GM19467 (cell line): ENCODE measurements at regions not wholly inside any gene's neighbourhood (a gene's known extent, or its start where the extent isn't known, plus 50 kb on each side); places are given as distances from the start of the nearest gene placed in this dataset.

Experiments used
- ATAC-seq: cut with Tn5 transposase; IDR thresholded peaks from one replicate; pipeline ENCODE4 v1.9.1; 2021; ENCODE audit warnings: mild to moderate bottlenecking, moderate library complexity; ENCODE audit not compliant: unreplicated experiment

GRCh38 chr2:160862226-160862625, 298.0 kb upstream of the TANK start:
- no peak for ATAC-seq

GRCh38 chr2:160868891-160869290, 291.3 kb upstream of the TANK start:
- ATAC-seq, result no peak

- no peak for ATAC-seq
Measured at GRCh38 chr2:160869411-160869810, 290.8 kb upstream of the TANK start.

- ATAC-seq, result no peak
Measured at GRCh38 chr2:160870729-160871465, 289.3 kb upstream of the TANK start.

- no peak for ATAC-seq
Measured at GRCh38 chr2:160871953-160872352, 288.3 kb upstream of the TANK start.

- ATAC-seq, result no peak
Measured at GRCh38 chr2:160876029-160876428, 284.2 kb upstream of the TANK start.

- no peak for ATAC-seq
Measured at GRCh38 chr2:160876765-160877164, 283.5 kb upstream of the TANK start.

GRCh38 chr2:160878618-160879017, 281.6 kb upstream of the TANK start:
- no peak for ATAC-seq

- no peak for ATAC-seq
Measured at GRCh38 chr2:160882906-160883305, 277.3 kb upstream of the TANK start.

GRCh38 chr2:160884056-160884455, 276.2 kb upstream of the TANK start:
- no peak for ATAC-seq

GRCh38 chr2:160889439-160890170, 270.6 kb upstream of the TANK start:
- no peak for ATAC-seq

- no peak for ATAC-seq
Measured at GRCh38 chr2:160890667-160891352, 269.4 kb upstream of the TANK start.

- no peak for ATAC-seq
Measured at GRCh38 chr2:160891353-160891740, 268.9 kb upstream of the TANK start.

- no peak for ATAC-seq
Measured at GRCh38 chr2:160892204-160892603, 268.0 kb upstream of the TANK start.

- ATAC-seq, result no peak
Measured at GRCh38 chr2:160893581-160893980, 266.6 kb upstream of the TANK start.

- no peak for ATAC-seq
Measured at GRCh38 chr2:160898581-160899307, 261.5 kb upstream of the TANK start.

- ATAC-seq, result no peak
Measured at GRCh38 chr2:160901613-160902012, 258.6 kb upstream of the TANK start.

GRCh38 chr2:160905862-160906261, 254.4 kb upstream of the TANK start:
- no peak for ATAC-seq

GRCh38 chr2:160906878-160907277, 253.3 kb upstream of the TANK start:
- no peak for ATAC-seq

- no peak for ATAC-seq
Measured at GRCh38 chr2:160907738-160908137, 252.5 kb upstream of the TANK start.

GRCh38 chr2:160908157-160908556, 252.1 kb upstream of the TANK start:
- no peak for ATAC-seq
